H1 (cell line): ENCODE measurements at regions not wholly inside any gene's neighbourhood (a gene's known extent, or its start where the extent isn't known, plus 50 kb on each side); places are given as distances from the start of the nearest gene placed in this dataset.

ENCODE experiments used
- BRCA1 ChIP-seq: IDR thresholded peaks from 2 replicates; pipeline ENCODE4 v1.6.1; 2012; ENCODE audit warnings: low read depth, low read length, improper control_type of control experiment
- CHD1 ChIP-seq: IDR thresholded peaks from 2 replicates; pipeline ENCODE4 v1.6.1; 2012; ENCODE audit warnings: low read depth, low read length, improper control_type of control experiment
- CREB1 ChIP-seq: IDR thresholded peaks from 2 replicates; pipeline ENCODE4 v1.6.1; 2012; ENCODE audit warnings: inconsistent platforms
- CTCF ChIP-seq, 3 experiments: IDR thresholded peaks; 1 replicate in 2 of 3; 2 replicates in 1 of 3; pipeline versions ENCODE4 v1.5.1 to v1.6.1; 2011; ENCODE audit warnings: low read length in 3 of 3, mild to moderate bottlenecking in 3 of 3, inconsistent platforms in 2 of 3, low read depth in 1 of 3, moderate library complexity in 1 of 3; ENCODE audit not compliant: insufficient read depth in 1 of 3; ENCODE audit errors: control extremely low read depth in 1 of 3
- EGR1 ChIP-seq: IDR thresholded peaks from 2 replicates; pipeline ENCODE4 v1.6.1; 2011; ENCODE audit warnings: low read depth, low read length, borderline replicate concordance
- GABPA ChIP-seq: IDR thresholded peaks from 2 replicates; pipeline ENCODE4 v1.6.1; 2011; ENCODE audit warnings: mild to moderate bottlenecking, low read length, moderate library complexity, borderline replicate concordance; ENCODE audit not compliant: insufficient read depth
- KDM1A ChIP-seq: fragments of 200-600, 300-600 bp; sonication (generic); IDR thresholded peaks from 2 replicates; pipeline ENCODE4 v1.7.1; 2016; ENCODE audit warnings: mild to moderate bottlenecking, low read length, borderline replicate concordance
- POLR2A ChIP-seq, 2 experiments: IDR thresholded peaks; 1 replicate in 1 of 2; 2 replicates in 1 of 2; pipeline ENCODE4 v1.6.1; 2011; ENCODE audit warnings: low read depth in 2 of 2, low read length in 2 of 2, mild to moderate bottlenecking in 2 of 2; ENCODE audit errors: control extremely low read depth in 1 of 2
- RFX5 ChIP-seq: IDR thresholded peaks from 2 replicates; pipeline ENCODE4 v1.6.1; 2011; ENCODE audit warnings: low read depth, low read length, improper control_type of control experiment, borderline replicate concordance
- YY1 ChIP-seq: IDR thresholded peaks from 2 replicates; pipeline ENCODE4 v1.6.1; 2011; ENCODE audit warnings: low read depth, mild to moderate bottlenecking, low read length

- TF ChIP-seq EGR1, result no peak
- TF ChIP-seq POLR2A (IDR thresholded peaks at IDR 0.05; ENCODE audit: control extremely low read depth in 1 of 2, low read depth in 2 of 2, low read length in 2 of 2), result no peak
- no peak for TF ChIP-seq GABPA
- no peak for TF ChIP-seq KDM1A
- no peak for TF ChIP-seq RFX5
- TF ChIP-seq CREB1, result no peak
- no peak for TF ChIP-seq YY1
- TF ChIP-seq CTCF (IDR thresholded peaks at IDR 0.05; ENCODE audit: control extremely low read depth in 1 of 3, insufficient read depth in 1 of 3, low read depth in 1 of 3, low read length in 3 of 3), result no peak
- TF ChIP-seq CHD1, result no peak
- TF ChIP-seq BRCA1, result no peak
Measured at GRCh38 chr1:96997717-96998116, 276.1 kb downstream of the PTBP2 start.
